Cardiac muscle cell (in vitro differentiated cells and primary cell): ENCODE measurements at regions not wholly inside any gene's neighbourhood (a gene's known extent, or its start where the extent isn't known, plus 50 kb on each side); places are given as distances from the start of the nearest gene placed in this dataset.

Experiments used
- DNase-seq, 2 donors: peaks; one replicate each; pipeline versions ENCODE4 v3.0.0 to v3.0.0-alpha.2; 2010 to 2017; ENCODE audit warnings: low read depth in 1 of 2, low spot score in 1 of 2
- H3K27ac ChIP-seq: fragments of 200-600 bp; sonication (generic); 2 replicates; pipeline ENCODE4 v1.5.1; 2016
- H3K27me3 ChIP-seq: fragments of 200-600 bp; sonication (generic); 2 replicates; pipeline ENCODE4 v1.6.0; 2016; ENCODE audit warnings: control low read depth
- H3K36me3 ChIP-seq: fragments of 200-600 bp; sonication (generic); 2 replicates; pipeline ENCODE4 v1.5.1; 2016; ENCODE audit warnings: control low read depth
- H3K4me1 ChIP-seq: fragments of 200-600 bp; sonication (generic); 2 replicates; pipeline ENCODE4 v1.8.1; 2017; ENCODE audit warnings: low read depth, mild to moderate bottlenecking, mixed run types
- H3K4me3 ChIP-seq: fragments of 200-600 bp; sonication (generic); 2 replicates; pipeline ENCODE4 v1.5.1; 2016; ENCODE audit warnings: mild to moderate bottlenecking
- H3K9me3 ChIP-seq: fragments of 200-600 bp; sonication (generic); 2 replicates; pipeline ENCODE4 v1.5.1; 2017; ENCODE audit warnings: low read depth, mild to moderate bottlenecking, control low read depth
- CTCF ChIP-seq: IDR thresholded peaks from 2 replicates; pipeline ENCODE4 v1.5.1; 2012; ENCODE audit warnings: low read depth, mild to moderate bottlenecking, low read length

DNA sequence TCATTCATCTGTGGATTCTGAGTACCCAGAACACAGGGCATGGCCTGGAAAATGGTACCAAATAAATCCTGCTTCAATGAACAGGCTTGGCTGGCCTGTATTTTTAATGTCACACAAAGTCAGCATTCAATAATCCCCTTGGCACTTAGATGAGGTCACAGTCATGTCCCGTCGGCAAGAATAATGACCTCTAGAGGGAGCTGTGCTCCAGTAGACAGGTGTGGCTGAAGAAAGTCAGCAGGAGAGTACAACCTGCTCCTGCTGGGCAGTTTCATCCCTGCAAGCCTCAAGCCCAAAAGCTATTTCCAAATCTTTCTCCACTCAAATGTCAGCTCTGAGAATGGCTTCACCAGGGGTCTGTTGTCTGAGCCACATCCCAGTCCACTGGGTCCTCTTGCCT is 404.0 kb upstream of the F9 start:
- Histone ChIP-seq H3K9me3 (no peaks in the 10 kb centered on the region), H3K27me3 (no peaks in the 10 kb centered on the region), H3K4me3 (no peak overlapping the region), H3K4me1 (no peaks in the 10 kb centered on the region), H3K36me3 (no peaks in the 10 kb centered on the region), H3K27ac (no peak overlapping the region)
- peak in 1 of 2 donors; percentile 64 for DNase-seq
- TF ChIP-seq CTCF = no peak

- no peak for TF ChIP-seq CTCF
- Histone ChIP-seq H3K36me3 (no peaks in the 10 kb centered on the region), H3K4me3 (no peak overlapping the region), H3K9me3 (no peaks in the 10 kb centered on the region), H3K27me3 (no peaks in the 10 kb centered on the region), H3K4me1 (no peaks in the 10 kb centered on the region), H3K27ac (no peak overlapping the region)
- DNase-seq = no peak
Measured at GRCh38 chrX:139125916-139126315, 404.6 kb upstream of the F9 start.

DNA sequence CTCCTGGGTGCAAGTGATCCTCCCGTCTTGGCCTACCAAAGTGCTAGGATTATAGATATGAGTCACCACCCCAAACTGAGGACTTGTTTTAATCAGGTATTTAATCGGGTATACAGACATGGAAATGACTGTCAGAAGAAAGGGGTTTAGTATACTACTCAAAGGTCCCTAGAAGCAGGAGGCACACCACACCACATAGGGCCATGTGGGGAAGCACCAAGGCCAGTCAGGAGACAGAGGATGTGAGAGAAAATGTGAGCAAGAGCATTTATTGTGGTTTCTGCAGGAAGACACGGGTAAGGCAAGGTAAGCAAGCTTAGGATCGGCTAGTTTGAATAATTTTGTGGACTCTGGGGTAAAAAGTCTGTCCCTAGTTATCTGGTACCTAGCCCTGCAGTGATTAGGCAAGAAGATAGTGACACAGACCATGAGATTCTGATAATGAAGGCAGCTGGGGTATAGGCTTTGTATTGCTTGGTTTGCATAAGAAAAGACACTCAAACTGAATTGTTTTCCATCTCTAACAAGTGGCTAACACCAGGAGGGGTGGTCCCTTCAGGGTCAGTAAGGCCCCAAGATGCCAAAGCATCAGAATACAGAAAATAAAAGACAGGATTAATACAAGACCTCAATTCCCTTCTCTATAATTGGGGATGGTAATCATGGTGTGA is 408.8 kb upstream of the F9 start:
- TF ChIP-seq CTCF = no peak
- H3K27ac ChIP-seq = no peak overlapping the region
- no peak overlapping the region for H3K4me3 ChIP-seq
- H3K36me3 ChIP-seq = no peaks in the 10 kb centered on the region
- H3K9me3 ChIP-seq = no peaks in the 10 kb centered on the region
- no peaks in the 10 kb centered on the region for H3K4me1 ChIP-seq
- no peaks in the 10 kb centered on the region for H3K27me3 ChIP-seq
- DNase-seq = no peak

DNA sequence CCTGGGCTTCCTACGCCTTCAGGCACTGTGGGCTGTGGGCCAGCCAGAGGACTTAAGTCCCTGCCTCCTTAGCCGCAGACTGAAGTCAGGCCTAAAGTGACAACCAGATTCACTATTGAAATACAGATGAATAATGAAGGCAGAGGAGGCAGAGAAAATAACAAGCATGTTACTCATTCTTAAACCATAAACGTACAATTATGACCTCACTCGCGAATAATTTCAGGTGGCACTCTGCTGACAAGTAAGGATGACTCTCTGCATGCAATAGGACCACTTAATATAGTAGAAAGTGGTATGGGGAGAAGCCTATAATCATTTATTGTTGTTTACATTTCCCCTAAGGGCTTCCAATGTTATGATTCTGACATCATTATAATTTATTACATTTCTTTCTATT is 409.2 kb upstream of the FGF13 start:
- no peaks in the 10 kb centered on the region for H3K27me3 ChIP-seq
- H3K4me3 ChIP-seq = no peak overlapping the region
- DNase-seq = no peak
- H3K4me1 ChIP-seq = no peaks in the 10 kb centered on the region
- TF ChIP-seq CTCF = no peak
- no peaks in the 10 kb centered on the region for H3K36me3 ChIP-seq
- no peaks in the 10 kb centered on the region for H3K9me3 ChIP-seq
- no peak overlapping the region for H3K27ac ChIP-seq

DNA sequence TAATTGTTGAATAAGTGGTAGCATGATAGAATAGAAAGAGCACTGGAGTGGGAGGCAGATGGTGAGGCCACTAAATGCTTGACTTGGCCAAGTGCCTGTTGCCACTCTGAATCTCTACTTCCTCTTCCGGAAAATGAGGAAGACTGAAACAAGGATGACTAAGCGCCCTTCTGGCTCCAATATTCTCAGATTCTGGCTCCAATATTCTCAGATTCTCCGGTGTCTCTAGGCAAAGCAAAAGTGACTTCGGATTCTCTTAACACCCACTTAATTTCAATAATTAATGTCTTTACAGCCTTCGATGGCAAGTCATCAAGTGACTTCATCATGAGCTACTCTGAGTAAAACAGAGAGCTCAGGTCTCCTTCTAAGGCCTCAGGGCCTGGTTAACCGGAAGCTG is 402.2 kb upstream of the FGF13 start:
- no peaks in the 10 kb centered on the region for H3K36me3 ChIP-seq
- no peaks in the 10 kb centered on the region for H3K27me3 ChIP-seq
- no peaks in the 10 kb centered on the region for H3K4me1 ChIP-seq
- no peak overlapping the region for H3K27ac ChIP-seq
- TF ChIP-seq CTCF = no peak
- no peak overlapping the region for H3K4me3 ChIP-seq
- no peak for DNase-seq
- H3K9me3 ChIP-seq = no peaks in the 10 kb centered on the region
